Peyer's patch (tissue), 4 donors: ENCODE measurements at regions not wholly inside any gene's neighbourhood (a gene's known extent, or its start where the extent isn't known, plus 50 kb on each side); places are given as distances from the start of the nearest gene placed in this dataset.

Source experiments
- DNase-seq, 3 donors: peaks; one replicate each; pipeline ENCODE4 v3.0.0-alpha.2; 2017 to 2019
- H3K27ac ChIP-seq, 4 donors: fragments of 200-600 bp; sonication (generic); one replicate each; pipeline ENCODE4 v1.5.1; 2016 to 2019
- H3K27me3 ChIP-seq, 2 donors: fragments of 200-600 bp; sonication (generic); one replicate each; pipeline ENCODE4 v1.5.1; 2019
- H3K36me3 ChIP-seq, 3 donors: fragments of 200-600 bp; sonication (generic); one replicate each; pipeline ENCODE4 v1.5.1; 2016 to 2019
- H3K4me1 ChIP-seq, 4 donors: fragments of 200-600 bp; sonication (generic); one replicate each; pipeline ENCODE4 v1.5.1; 2016 to 2019
- H3K4me3 ChIP-seq, 4 donors: fragments of 200-600 bp; sonication (generic); 1 replicate in 3 of 4; 2 replicates in 1 of 4; pipeline ENCODE4 v1.5.1; 2016 to 2019; ENCODE audit warnings: mild to moderate bottlenecking in 1 of 4
- H3K9me3 ChIP-seq, 4 donors: fragments of 200-600 bp; sonication (generic); one replicate each; pipeline ENCODE4 v1.5.1; 2016 to 2019; ENCODE audit warnings: mild to moderate bottlenecking in 1 of 4
- POLR2A ChIP-seq, 2 donors: fragments of 450-650 bp; IDR thresholded peaks; one replicate each; pipeline ENCODE4 v1.5.1; 2017; ENCODE audit warnings: antibody characterized with exemption in 2 of 2, mild to moderate bottlenecking in 2 of 2, moderate library complexity in 2 of 2
- TF ChIP-seq, protein P1 (sequence below), 6 experiments: fragments of 450-650 bp in 4 of 6; fragments of 200-600 bp in 2 of 6; sonication (generic) in 1 of 6; IDR thresholded peaks; one replicate each; pipeline ENCODE4 v1.5.1; 2017 to 2019; ENCODE audit warnings: antibody characterized with exemption in 6 of 6, mild to moderate bottlenecking in 3 of 6, moderate library complexity in 1 of 6

GRCh38 chr10:120392671-120393079 is 64.4 kb upstream of the PLPP4 start:
- Histone ChIP-seq H3K9me3 (no peaks in the 10 kb centered on the region), H3K27me3 (no peaks in the 10 kb centered on the region), H3K36me3 (no peaks in the 10 kb centered on the region), H3K4me3 (no peak overlapping the region), H3K4me1 (no peaks in the 10 kb centered on the region), H3K27ac (no peak overlapping the region)
- DNase-seq: no peak
- no peak for TF ChIP-seq POLR2A (IDR thresholded peaks at IDR 0.05)
- TF ChIP-seq, protein P1, sequence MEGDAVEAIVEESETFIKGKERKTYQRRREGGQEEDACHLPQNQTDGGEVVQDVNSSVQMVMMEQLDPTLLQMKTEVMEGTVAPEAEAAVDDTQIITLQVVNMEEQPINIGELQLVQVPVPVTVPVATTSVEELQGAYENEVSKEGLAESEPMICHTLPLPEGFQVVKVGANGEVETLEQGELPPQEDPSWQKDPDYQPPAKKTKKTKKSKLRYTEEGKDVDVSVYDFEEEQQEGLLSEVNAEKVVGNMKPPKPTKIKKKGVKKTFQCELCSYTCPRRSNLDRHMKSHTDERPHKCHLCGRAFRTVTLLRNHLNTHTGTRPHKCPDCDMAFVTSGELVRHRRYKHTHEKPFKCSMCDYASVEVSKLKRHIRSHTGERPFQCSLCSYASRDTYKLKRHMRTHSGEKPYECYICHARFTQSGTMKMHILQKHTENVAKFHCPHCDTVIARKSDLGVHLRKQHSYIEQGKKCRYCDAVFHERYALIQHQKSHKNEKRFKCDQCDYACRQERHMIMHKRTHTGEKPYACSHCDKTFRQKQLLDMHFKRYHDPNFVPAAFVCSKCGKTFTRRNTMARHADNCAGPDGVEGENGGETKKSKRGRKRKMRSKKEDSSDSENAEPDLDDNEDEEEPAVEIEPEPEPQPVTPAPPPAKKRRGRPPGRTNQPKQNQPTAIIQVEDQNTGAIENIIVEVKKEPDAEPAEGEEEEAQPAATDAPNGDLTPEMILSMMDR (IDR thresholded peaks at IDR 0.05): no peak

- Histone ChIP-seq H3K4me1 (no peaks in the 10 kb centered on the region), H3K27ac (no peak overlapping the region), H3K4me3 (no peak overlapping the region), H3K36me3 (no peaks in the 10 kb centered on the region), H3K27me3 (no peaks in the 10 kb centered on the region), H3K9me3 (no peaks in the 10 kb centered on the region)
- TF ChIP-seq, protein P1 (IDR thresholded peaks at IDR 0.05): no peak
- TF ChIP-seq POLR2A (IDR thresholded peaks at IDR 0.05): no peak
- DNase-seq: no peak
Observed at GRCh38 chr10:120394446-120394845, 62.6 kb upstream of the PLPP4 start.

DNA sequence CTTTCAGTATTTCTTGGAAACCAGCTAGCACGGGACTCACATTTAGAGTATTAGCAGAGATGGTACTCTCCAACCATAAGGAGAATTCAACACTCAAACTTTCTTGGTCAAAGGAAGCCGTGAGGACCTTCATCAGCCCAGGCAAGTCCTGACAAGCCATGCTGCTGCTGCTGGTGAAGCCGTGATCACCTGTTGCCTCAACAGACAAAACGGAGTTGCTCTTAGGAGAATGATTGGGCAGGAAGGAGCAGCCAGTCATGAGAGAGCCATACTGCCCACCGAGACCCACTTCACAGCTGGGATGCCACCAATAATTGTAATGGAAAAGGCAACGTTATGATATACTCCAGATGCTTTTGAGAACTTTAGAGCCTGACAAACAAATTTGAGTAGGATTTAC is 60.8 kb upstream of the PLPP4 start:
- DNase-seq: no peak
- Histone ChIP-seq H3K27me3 (no peaks in the 10 kb centered on the region), H3K27ac (no peak overlapping the region)

GRCh38 chr10:120398180-120398579 is 58.8 kb upstream of the PLPP4 start:
- DNase-seq: no peak
- TF ChIP-seq, protein P1 (IDR thresholded peaks at IDR 0.05): no peak
- TF ChIP-seq POLR2A (IDR thresholded peaks at IDR 0.05): no peak
- Histone ChIP-seq H3K9me3 (no peaks in the 10 kb centered on the region), H3K4me3 (no peak overlapping the region), H3K4me1 (no peaks in the 10 kb centered on the region), H3K27me3 (no peaks in the 10 kb centered on the region), H3K27ac (no peak overlapping the region), H3K36me3 (no peaks in the 10 kb centered on the region)

More for the DNA sequence above, 60.8 kb upstream of the PLPP4 start:
- no peaks in the 10 kb centered on the region for H3K36me3 ChIP-seq
- H3K4me1 ChIP-seq: no peaks in the 10 kb centered on the region
- no peaks in the 10 kb centered on the region for H3K9me3 ChIP-seq
- H3K4me3 ChIP-seq: no peak overlapping the region
- no peak for TF ChIP-seq POLR2A (IDR thresholded peaks at IDR 0.05)
- TF ChIP-seq, protein P1 (IDR thresholded peaks at IDR 0.05): no peak

GRCh38 chr10:120400601-120401000 is 56.4 kb upstream of the PLPP4 start:
- no peaks in the 10 kb centered on the region for H3K4me1 ChIP-seq
- H3K9me3 ChIP-seq: no peaks in the 10 kb centered on the region
- TF ChIP-seq, protein P1 (IDR thresholded peaks at IDR 0.05): no peak
- TF ChIP-seq POLR2A (IDR thresholded peaks at IDR 0.05): no peak
- no peak overlapping the region for H3K4me3 ChIP-seq
- DNase-seq: no peak
- H3K27ac ChIP-seq: no peak overlapping the region
- H3K27me3 ChIP-seq: no peaks in the 10 kb centered on the region
- no peaks in the 10 kb centered on the region for H3K36me3 ChIP-seq

GRCh38 chr10:120402147-120402766 is 54.8 kb upstream of the PLPP4 start:
- Histone ChIP-seq H3K36me3 (no peaks in the 10 kb centered on the region), H3K27ac (no peak overlapping the region), H3K27me3 (no peaks in the 10 kb centered on the region), H3K9me3 (no peaks in the 10 kb centered on the region), H3K4me1 (no peaks in the 10 kb centered on the region), H3K4me3 (no peak overlapping the region)
- no peak for DNase-seq
- TF ChIP-seq, protein P1 (IDR thresholded peaks at IDR 0.05): no peak
- no peak for TF ChIP-seq POLR2A (IDR thresholded peaks at IDR 0.05)
